Brain microvascular endothelial cell (primary cell): ENCODE measurements at regions not wholly inside any gene's neighbourhood (a gene's known extent, or its start where the extent isn't known, plus 50 kb on each side); places are given as distances from the start of the nearest gene placed in this dataset.
A peak's percentile ranks its signal among the peaks of the same experiment; 100 is the strongest.

Source experiments
- DNase-seq: peaks from one replicate; pipeline ENCODE4 v3.0.0-alpha.2; 2020
- H3K27ac ChIP-seq: fragments of 250-450 bp; sonication (Bioruptor Pico); 2 replicates; pipeline ENCODE4 v1.5.1; 2020; ENCODE audit warnings: mild to moderate bottlenecking, moderate library complexity
- H3K27me3 ChIP-seq: fragments of 250-450 bp; sonication (Bioruptor Pico); replicated peaks from 2 replicates; pipeline ENCODE4 v1.5.1; 2020; ENCODE audit warnings: mild to moderate bottlenecking
- H3K36me3 ChIP-seq: fragments of 250-450 bp; sonication (Bioruptor Pico); replicated peaks from 2 replicates; pipeline ENCODE4 v1.5.1; 2020; ENCODE audit warnings: mild to moderate bottlenecking
- H3K4me3 ChIP-seq: 2 replicates; pipeline ENCODE4 v1.5.1; 2011; ENCODE audit warnings: low read depth, mild to moderate bottlenecking, control low read depth, low read length, moderate library complexity
- CTCF ChIP-seq: IDR thresholded peaks from 2 replicates; pipeline ENCODE4 v1.5.1; 2011; ENCODE audit warnings: low read depth, mild to moderate bottlenecking, moderate library complexity, low read length, control low read depth, inconsistent platforms; ENCODE audit errors: missing control alignments
- in situ Hi-C: cut with HindIII; loops from 2 replicates; pipeline ENCODE4 v1.10.0; 2017; ENCODE audit warnings: low sequenced_read_pairs, low pct_ligation_motif_present

GRCh38 chr17:71234349-71234748, 886.5 kb upstream of the SOX9 start:
- H3K27ac ChIP-seq = no peak overlapping the region
- no peak overlapping the region for H3K4me3 ChIP-seq
- no peak for DNase-seq
- no peak for TF ChIP-seq CTCF
- in situ Hi-C loops = no loop called here
- no peaks in the 10 kb centered on the region for H3K27me3 ChIP-seq
- no peaks in the 10 kb centered on the region for H3K36me3 ChIP-seq

- in situ Hi-C loops = no loop called here
- Histone ChIP-seq H3K4me3 (no peak overlapping the region), H3K27ac (no peak overlapping the region), H3K36me3 (no peaks in the 10 kb centered on the region), H3K27me3 (no peaks in the 10 kb centered on the region)
- TF ChIP-seq CTCF = peak; percentile 36
- peak; percentile 3 for DNase-seq
Measured at GRCh38 chr17:71237903-71238538, 882.8 kb upstream of the SOX9 start.

- Histone ChIP-seq H3K27me3 (no peaks in the 10 kb centered on the region), H3K4me3 (no peak overlapping the region), H3K36me3 (no peaks in the 10 kb centered on the region), H3K27ac (no peak overlapping the region)
- no peak for TF ChIP-seq CTCF
- DNase-seq = no peak
- in situ Hi-C loops = no loop called here
Measured at GRCh38 chr17:71247441-71248015, 873.3 kb upstream of the SOX9 start.

- Histone ChIP-seq H3K4me3 (no peak overlapping the region), H3K36me3 (no peaks in the 10 kb centered on the region), H3K27ac (no peak overlapping the region), H3K27me3 (no peaks in the 10 kb centered on the region)
- in situ Hi-C loops = no loop called here
- TF ChIP-seq CTCF = no peak
- DNase-seq = peak; percentile 1
Measured at GRCh38 chr17:71251276-71251675, 869.5 kb upstream of the SOX9 start.

GRCh38 chr17:71251951-71252350, 868.9 kb upstream of the SOX9 start:
- in situ Hi-C loops = no loop called here
- H3K27me3 ChIP-seq = no peaks in the 10 kb centered on the region
- TF ChIP-seq CTCF = no peak
- no peak overlapping the region for H3K4me3 ChIP-seq
- no peak for DNase-seq
- H3K27ac ChIP-seq = no peak overlapping the region
- no peaks in the 10 kb centered on the region for H3K36me3 ChIP-seq

- no peak for DNase-seq
- TF ChIP-seq CTCF = no peak
- in situ Hi-C loops = no loop called here
Measured at GRCh38 chr17:71252436-71252835, 868.4 kb upstream of the SOX9 start.

More at GRCh38 chr17:71252436-71252835, 868.4 kb upstream of the SOX9 start:
- Histone ChIP-seq H3K27ac (no peak overlapping the region), H3K27me3 (no peaks in the 10 kb centered on the region), H3K36me3 (no peaks in the 10 kb centered on the region), H3K4me3 (no peak overlapping the region)
